Natural killer cell treated with Interleukin-12 subunit alpha and Interleukin-12 subunit beta and Interleukin-15 and Interleukin-18, amount 100 ng/mL, for 72 hours (primary cell): ENCODE measurements at regions not wholly inside any gene's neighbourhood (a gene's known extent, or its start where the extent isn't known, plus 50 kb on each side); places are given as distances from the start of the nearest gene placed in this dataset.

Experiments used
- ATAC-seq, 2 donors: fragments of 150-1000 bp; cut with Tn5 transposase in 1 of 2; sonication (Bioruptor Pico), chemical (Tn5 transposase) in 1 of 2; 2 replicates each; pipeline ENCODE4 v1.10.0; 2021
- DNase-seq: peaks from one replicate; pipeline ENCODE4 v3.0.0; 2022; ENCODE audit warnings: low spot score
- H3K27ac Mint-ChIP-seq, 2 donors: 1 replicate in 1 of 2; 2 replicates in 1 of 2; pipeline ENCODE4 v1.8.0; 2022; ENCODE audit warnings: mixed read lengths in 2 of 2, mild to moderate bottlenecking in 1 of 2, moderate library complexity in 1 of 2
- H3K27me3 Mint-ChIP-seq, 2 donors: 1 replicate in 1 of 2; 2 replicates in 1 of 2; pipeline ENCODE4 v1.8.0; 2022; ENCODE audit warnings: mixed read lengths in 2 of 2
- H3K36me3 Mint-ChIP-seq: one replicate; pipeline ENCODE4 v1.8.0; 2022; ENCODE audit warnings: mixed read lengths
- H3K4me1 Mint-ChIP-seq, 2 donors: 1 replicate in 1 of 2; 2 replicates in 1 of 2; pipeline ENCODE4 v1.8.0; 2022; ENCODE audit warnings: low read depth in 2 of 2, mixed read lengths in 2 of 2, mild to moderate bottlenecking in 1 of 2
- H3K4me3 Mint-ChIP-seq: one replicate; pipeline ENCODE4 v1.8.0; 2022; ENCODE audit warnings: mixed read lengths
- H3K9me3 Mint-ChIP-seq: 2 replicates; pipeline ENCODE4 v1.8.0; 2022; ENCODE audit warnings: mixed read lengths

- Mint-ChIP-seq H3K36me3 (no peaks in the 10 kb centered on the region), H3K27ac (no peak overlapping the region), H3K4me3 (no peak overlapping the region), H3K27me3 (peaks cover 0 to 7% of the 10 kb centered on the region in 2 donors), H3K4me1 (no peaks in the 10 kb centered on the region), H3K9me3 (no peaks in the 10 kb centered on the region)
- no peak for ATAC-seq
- no peak for DNase-seq
Observed at GRCh38 chr10:80697926-80698325, 160.2 kb downstream of the SH2D4B start.

GRCh38 chr10:80699602-80700039 lies 161.9 kb downstream of the SH2D4B start:
- no peak overlapping the region for H3K4me3 Mint-ChIP-seq
- H3K36me3 Mint-ChIP-seq: no peaks in the 10 kb centered on the region
- no peaks in the 10 kb centered on the region for H3K4me1 Mint-ChIP-seq
- no peak for DNase-seq
- H3K27me3 Mint-ChIP-seq: peaks cover 0 to 7% of the 10 kb centered on the region in 2 donors
- H3K27ac Mint-ChIP-seq: no peak overlapping the region
- peak; percentile 67 to 68 for ATAC-seq
- no peaks in the 10 kb centered on the region for H3K9me3 Mint-ChIP-seq

- Mint-ChIP-seq H3K27ac (no peak overlapping the region), H3K36me3 (no peaks in the 10 kb centered on the region), H3K9me3 (no peaks in the 10 kb centered on the region), H3K27me3 (peaks cover 0 to 7% of the 10 kb centered on the region in 2 donors), H3K4me3 (no peak overlapping the region), H3K4me1 (no peaks in the 10 kb centered on the region)
- ATAC-seq: no peak
- DNase-seq: no peak
Observed at GRCh38 chr10:80700252-80700651, 162.6 kb downstream of the SH2D4B start.

- Mint-ChIP-seq H3K4me3 (no peak overlapping the region), H3K9me3 (no peaks in the 10 kb centered on the region), H3K27ac (no peak overlapping the region), H3K4me1 (no peaks in the 10 kb centered on the region), H3K27me3 (peaks cover under 1 to 7% of the 10 kb centered on the region in 2 donors), H3K36me3 (no peaks in the 10 kb centered on the region)
- ATAC-seq: peak; percentile 15 to 38
- DNase-seq: no peak
Observed at GRCh38 chr10:80700760-80701444, 163.2 kb downstream of the SH2D4B start.

GRCh38 chr10:80701706-80702105 lies 164.0 kb downstream of the SH2D4B start:
- Mint-ChIP-seq H3K4me1 (no peaks in the 10 kb centered on the region), H3K9me3 (no peaks in the 10 kb centered on the region), H3K4me3 (no peak overlapping the region), H3K27ac (no peak overlapping the region), H3K27me3 (peaks cover 7 to 9% of the 10 kb centered on the region in 2 donors), H3K36me3 (no peaks in the 10 kb centered on the region)
- ATAC-seq (no peak), DNase-seq (no peak)

- H3K36me3 Mint-ChIP-seq: no peaks in the 10 kb centered on the region
- H3K9me3 Mint-ChIP-seq: no peaks in the 10 kb centered on the region
- H3K4me1 Mint-ChIP-seq: no peaks in the 10 kb centered on the region
- H3K4me3 Mint-ChIP-seq: no peak overlapping the region
- no peak for DNase-seq
- no peak for ATAC-seq
- no peak overlapping the region for H3K27ac Mint-ChIP-seq
- peaks cover 7 to 9% of the 10 kb centered on the region in 2 donors for H3K27me3 Mint-ChIP-seq
Observed at GRCh38 chr10:80702143-80702542, 164.4 kb downstream of the SH2D4B start.

GRCh38 chr10:80705899-80706298 lies 168.2 kb downstream of the SH2D4B start:
- no peak overlapping the region for H3K27ac Mint-ChIP-seq
- no peaks in the 10 kb centered on the region for H3K9me3 Mint-ChIP-seq
- H3K4me3 Mint-ChIP-seq: no peak overlapping the region
- ATAC-seq (no peak), DNase-seq (no peak)
- peaks cover 12 to 14% of the 10 kb centered on the region in 2 donors for H3K27me3 Mint-ChIP-seq
- H3K36me3 Mint-ChIP-seq: no peaks in the 10 kb centered on the region
- no peaks in the 10 kb centered on the region for H3K4me1 Mint-ChIP-seq

- H3K4me1 Mint-ChIP-seq: no peaks in the 10 kb centered on the region
- H3K36me3 Mint-ChIP-seq: no peaks in the 10 kb centered on the region
- no peak overlapping the region for H3K4me3 Mint-ChIP-seq
- DNase-seq: no peak
- H3K27me3 Mint-ChIP-seq: peaks cover 17 to 31% of the 10 kb centered on the region in 2 donors
- no peaks in the 10 kb centered on the region for H3K9me3 Mint-ChIP-seq
- no peak for ATAC-seq
- H3K27ac Mint-ChIP-seq: no peak overlapping the region
Observed at GRCh38 chr10:80708185-80708584, 170.5 kb downstream of the SH2D4B start.

- Mint-ChIP-seq H3K36me3 (no peaks in the 10 kb centered on the region), H3K9me3 (no peaks in the 10 kb centered on the region), H3K4me3 (no peak overlapping the region), H3K27me3 (peaks cover 17 to 31% of the 10 kb centered on the region in 2 donors), H3K27ac (no peak overlapping the region), H3K4me1 (no peaks in the 10 kb centered on the region)
- no peak for DNase-seq
- ATAC-seq: no peak
Observed at GRCh38 chr10:80708808-80709207, 171.1 kb downstream of the SH2D4B start.

- H3K9me3 Mint-ChIP-seq: no peaks in the 10 kb centered on the region
- H3K4me3 Mint-ChIP-seq: no peak overlapping the region
- peaks cover 17 to 31% of the 10 kb centered on the region in 2 donors for H3K27me3 Mint-ChIP-seq
- DNase-seq (no peak), ATAC-seq (no peak)
- H3K27ac Mint-ChIP-seq: no peak overlapping the region
- no peaks in the 10 kb centered on the region for H3K4me1 Mint-ChIP-seq
- no peaks in the 10 kb centered on the region for H3K36me3 Mint-ChIP-seq
Observed at GRCh38 chr10:80709866-80710265, 172.2 kb downstream of the SH2D4B start.

GRCh38 chr10:80713398-80713928 lies 175.8 kb downstream of the SH2D4B start:
- Mint-ChIP-seq H3K27ac (no peak overlapping the region), H3K27me3 (peaks cover 15 to 25% of the 10 kb centered on the region in 2 donors), H3K4me3 (no peak overlapping the region), H3K4me1 (no peaks in the 10 kb centered on the region), H3K9me3 (no peaks in the 10 kb centered on the region), H3K36me3 (no peaks in the 10 kb centered on the region)
- ATAC-seq: no peak
- no peak for DNase-seq

- Mint-ChIP-seq H3K4me3 (no peak overlapping the region), H3K36me3 (no peaks in the 10 kb centered on the region), H3K27me3 (peaks cover 14 to 25% of the 10 kb centered on the region in 2 donors), H3K27ac (no peak overlapping the region), H3K9me3 (no peaks in the 10 kb centered on the region), H3K4me1 (no peaks in the 10 kb centered on the region)
- DNase-seq (no peak), ATAC-seq (no peak)
Observed at GRCh38 chr10:80714566-80714965, 176.9 kb downstream of the SH2D4B start.

- H3K4me1 Mint-ChIP-seq: no peaks in the 10 kb centered on the region
- peak in 1 of 2 donors; percentile 48 for ATAC-seq
- no peaks in the 10 kb centered on the region for H3K36me3 Mint-ChIP-seq
- no peaks in the 10 kb centered on the region for H3K9me3 Mint-ChIP-seq
- no peak overlapping the region for H3K27ac Mint-ChIP-seq
- no peak overlapping the region for H3K4me3 Mint-ChIP-seq
- peaks cover 0 to 2% of the 10 kb centered on the region in 2 donors for H3K27me3 Mint-ChIP-seq
- DNase-seq: no peak
Observed at GRCh38 chr10:80718024-80718423, 180.3 kb downstream of the SH2D4B start.

GRCh38 chr10:80719935-80720334 lies 182.2 kb downstream of the SH2D4B start:
- H3K36me3 Mint-ChIP-seq: no peaks in the 10 kb centered on the region
- no peak overlapping the region for H3K27ac Mint-ChIP-seq
- DNase-seq (no peak), ATAC-seq (no peak)
- H3K4me3 Mint-ChIP-seq: no peak overlapping the region
- no peaks in the 10 kb centered on the region for H3K9me3 Mint-ChIP-seq
- H3K4me1 Mint-ChIP-seq: no peaks in the 10 kb centered on the region
- peaks cover 0 to 2% of the 10 kb centered on the region in 2 donors for H3K27me3 Mint-ChIP-seq
